ENCODE measurements at regions not wholly inside any gene's neighbourhood (a gene's known extent, or its start where the extent isn't known, plus 50 kb on each side); places are given as distances from the start of the nearest gene placed in this dataset.

GRCh38 chr12:124458992-124459851 is 108.2 kb downstream of the NCOR2 start:
- no peak for DNase-seq (ENCODE audit: low spot score)

DNA sequence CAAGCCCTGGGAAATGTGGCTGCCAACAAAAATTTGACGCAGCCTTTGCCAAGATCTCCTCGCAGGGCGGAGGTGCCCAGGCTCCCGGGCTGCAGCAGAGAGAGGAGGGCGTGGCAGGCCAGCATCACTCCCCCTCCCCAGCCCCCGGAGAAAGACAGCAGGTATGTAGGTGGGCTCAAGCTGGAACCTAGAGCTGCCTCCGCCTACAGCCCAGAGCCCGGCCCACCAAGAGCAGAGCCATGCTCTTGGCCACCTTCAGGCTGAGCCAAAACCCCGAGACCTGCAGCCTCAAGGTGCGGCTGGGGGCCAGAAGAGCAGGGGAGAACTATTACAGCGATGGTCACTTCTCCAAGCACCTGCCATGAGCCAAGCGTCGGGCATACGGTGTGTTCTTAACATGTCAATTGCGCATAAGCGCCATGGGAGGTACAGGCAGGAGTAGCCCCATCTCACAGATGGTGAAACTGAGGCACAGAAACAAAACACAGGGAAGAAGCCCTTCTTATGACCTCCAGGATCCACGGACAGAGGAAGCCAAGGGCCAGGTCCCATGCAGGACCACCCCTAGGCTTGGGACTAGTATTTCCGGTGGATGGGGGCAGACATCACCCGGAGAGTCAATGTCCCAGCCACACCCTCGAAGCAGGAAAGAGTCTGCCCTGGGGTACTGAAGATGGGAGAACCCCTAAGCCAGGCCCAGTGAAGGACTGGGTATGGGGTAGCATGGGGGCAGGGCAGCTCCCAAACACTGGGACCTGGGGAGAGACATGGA is 109.0 kb downstream of the NCOR2 start:
- DNase-seq (ENCODE audit: low spot score) = no peak

- no peak for DNase-seq (ENCODE audit: low spot score)
These were observed 109.9 kb downstream of the NCOR2 start for GRCh38 chr12:124457287-124458219.

- no peak for DNase-seq (ENCODE audit: low spot score)
These were observed 110.7 kb downstream of the NCOR2 start for GRCh38 chr12:124456652-124457152.

DNA sequence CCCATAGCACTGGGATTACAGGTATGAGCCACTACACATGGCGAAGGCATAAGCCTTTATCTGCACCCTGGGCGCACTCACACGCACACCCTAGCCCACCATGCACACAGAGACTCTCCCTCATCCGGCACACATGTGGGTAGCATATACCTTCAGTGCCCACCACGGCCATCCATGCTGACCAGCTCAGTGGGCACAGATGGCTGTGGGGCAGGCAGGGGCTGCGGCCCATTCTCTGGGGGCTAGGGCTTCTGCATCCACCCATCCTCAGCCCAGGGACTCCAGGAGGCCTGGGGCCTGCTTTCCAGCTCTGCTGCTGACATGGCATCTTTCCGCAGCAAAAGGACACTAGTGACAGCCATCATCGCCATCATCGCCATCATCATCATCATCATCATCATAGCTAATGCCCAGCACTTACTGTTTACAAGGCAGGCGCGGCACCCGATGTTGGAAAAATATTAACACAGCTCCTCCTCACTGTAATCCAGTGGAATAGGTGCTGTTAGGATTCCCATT is 111.2 kb downstream of the NCOR2 start:
- no peak for DNase-seq (ENCODE audit: low spot score)

GRCh38 chr12:124455336-124455735 is 112.1 kb downstream of the NCOR2 start:
- DNase-seq (ENCODE audit: low spot score) = no peak

DNA sequence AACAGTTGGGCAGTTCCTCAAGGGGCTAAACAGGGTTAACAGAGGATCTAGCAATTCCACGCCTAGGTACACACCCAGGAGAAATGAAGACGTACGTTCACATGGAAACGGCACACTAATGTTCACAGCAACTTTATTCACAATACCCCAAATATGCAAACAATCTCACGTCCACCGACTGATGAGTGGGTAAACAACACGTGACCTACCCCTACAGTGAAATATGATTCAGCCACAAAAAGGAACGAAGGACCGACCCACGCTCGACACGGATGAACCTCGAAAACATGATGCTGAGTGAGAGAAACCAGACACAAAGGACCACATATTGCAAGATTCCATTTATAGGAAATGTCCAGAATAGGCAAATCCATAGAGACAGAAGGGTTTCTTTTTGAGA is 112.7 kb downstream of the NCOR2 start:
- DNase-seq (ENCODE audit: low spot score) = no peak

GRCh38 chr12:124454352-124454725 is 113.1 kb downstream of the NCOR2 start:
- no peak for DNase-seq (ENCODE audit: low spot score)

- no peak for DNase-seq (ENCODE audit: low spot score)
These were observed 113.7 kb downstream of the NCOR2 start for GRCh38 chr12:124453419-124454351.

DNA sequence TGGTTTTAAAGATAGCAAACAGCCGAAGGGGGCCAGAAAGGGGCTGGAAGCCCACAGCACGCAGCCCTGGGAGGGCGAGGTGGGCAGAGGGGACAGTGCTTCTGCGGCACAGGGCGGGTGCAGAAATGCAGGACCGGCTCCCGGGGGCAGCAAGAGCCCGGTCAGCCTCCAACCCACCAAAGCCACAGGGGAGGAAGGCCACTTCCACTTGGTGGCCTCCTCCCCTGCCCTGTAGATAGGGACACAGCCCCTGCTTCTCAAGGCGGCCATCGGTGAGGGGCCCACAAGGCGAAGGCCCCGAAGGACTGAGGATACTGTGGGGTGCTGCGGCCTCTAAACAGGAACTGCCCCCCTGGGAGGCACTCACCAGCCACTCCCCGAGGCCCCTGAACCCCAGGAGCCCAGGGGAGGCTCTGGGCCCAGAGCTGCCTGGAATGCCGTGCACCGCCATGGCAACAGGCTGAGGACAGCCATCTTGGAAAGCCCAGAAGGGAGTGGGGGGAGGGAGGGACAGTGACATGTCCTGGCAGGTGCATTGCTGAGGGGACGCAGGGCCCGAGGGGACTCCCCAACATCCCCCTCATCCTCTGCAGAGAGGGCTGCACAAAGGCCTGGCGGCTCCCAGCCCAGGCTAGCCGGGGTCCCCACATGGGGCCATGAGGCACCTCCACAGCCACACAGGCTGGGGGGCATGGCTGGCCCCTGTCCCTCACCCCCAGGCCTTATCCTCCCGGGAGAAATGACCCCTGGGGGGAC is 114.7 kb downstream of the NCOR2 start:
- no peak for DNase-seq (ENCODE audit: low spot score)

GRCh38 chr12:124451637-124452243 is 115.7 kb downstream of the NCOR2 start:
- no peak for DNase-seq (ENCODE audit: low spot score)

- DNase-seq (ENCODE audit: low spot score) = no peak
These were observed 116.4 kb downstream of the NCOR2 start for GRCh38 chr12:124451016-124451415.

- DNase-seq (ENCODE audit: low spot score) = no peak
These were observed 117.0 kb downstream of the NCOR2 start for GRCh38 chr12:124450376-124450750.

GRCh38 chr12:124449623-124450375 is 117.6 kb downstream of the NCOR2 start:
- DNase-seq (ENCODE audit: low spot score) = no peak

- no peak for DNase-seq (ENCODE audit: low spot score)
These were observed 118.3 kb downstream of the NCOR2 start for GRCh38 chr12:124448955-124449622.

DNA sequence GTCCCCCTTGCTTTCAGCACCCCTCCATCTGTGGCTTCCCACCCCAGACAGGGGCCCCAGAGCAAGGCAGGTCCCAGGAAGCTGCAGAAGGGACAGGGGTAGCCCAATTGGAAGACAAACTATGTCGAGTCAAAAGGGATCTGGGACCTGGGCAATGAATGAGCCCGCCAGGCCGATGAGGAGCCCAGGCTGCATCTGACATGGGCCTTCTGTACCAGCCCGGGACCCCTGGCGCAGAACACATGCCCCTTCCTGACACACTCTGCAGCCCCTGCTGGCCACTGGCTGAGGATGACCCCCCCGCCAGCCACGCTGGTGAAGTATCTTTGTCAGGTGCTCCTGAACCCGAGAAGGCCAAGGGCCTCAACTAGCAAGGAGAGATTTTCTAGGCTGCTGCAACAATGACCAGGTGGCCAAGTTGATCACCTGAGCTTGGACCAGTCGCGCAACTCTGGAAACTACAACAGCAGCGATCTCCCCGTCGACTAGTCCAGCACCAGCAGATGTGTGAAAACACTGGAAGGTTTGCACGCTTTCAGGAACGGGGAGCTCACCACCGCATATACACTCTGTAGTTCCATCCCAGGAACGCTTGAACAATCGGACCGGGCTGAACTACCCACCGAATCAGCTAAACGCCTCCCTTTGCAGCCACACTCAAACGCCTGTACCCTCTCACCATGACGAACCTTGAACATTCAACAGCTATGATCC is 119.0 kb downstream of the NCOR2 start:
- DNase-seq (ENCODE audit: low spot score) = no peak

- DNase-seq (ENCODE audit: low spot score) = no peak
These were observed 121.0 kb downstream of the NCOR2 start for GRCh38 chr12:124446364-124446763.

DNA sequence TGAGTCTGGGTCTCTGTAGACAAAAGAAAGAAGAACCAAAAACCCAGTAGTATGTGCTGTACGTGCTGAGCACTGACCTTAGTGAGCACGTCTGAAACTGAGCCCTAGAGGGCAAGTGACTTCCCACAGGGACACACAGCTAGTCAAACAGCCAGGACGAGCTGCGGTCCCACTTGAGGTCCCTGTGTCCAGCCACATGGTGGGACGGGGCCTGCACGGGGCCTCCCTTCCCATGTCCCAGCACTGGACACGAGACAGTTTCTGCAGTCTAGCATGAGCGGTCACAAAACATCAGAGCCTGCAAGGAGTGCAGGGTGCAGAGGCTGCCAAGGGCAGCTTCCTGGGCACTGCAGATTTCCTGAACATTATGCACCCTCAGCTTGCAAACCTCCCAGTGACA is 121.6 kb downstream of the NCOR2 start:
- DNase-seq (ENCODE audit: low spot score) = no peak
